ENCODE measurements at regions not wholly inside any gene's neighbourhood (a gene's known extent, or its start where the extent isn't known, plus 50 kb on each side); places are given as distances from the start of the nearest gene placed in this dataset.

GRCh38 chr5:96149546-96149945 is 187.9 kb upstream of the ELL2 start:
- no peak overlapping the region for H3K27ac ChIP-seq (ENCODE audit: low read depth, low read length)
- RAD21 ChIA-PET (ENCODE audit: low non-redundant PET in 1 of 2, low total read pairs in 2 of 2, uncharacterized antibody in 2 of 2, unreplicated experiment in 2 of 2): no interaction called here
- TF ChIP-seq EZH2phosphoT487 (IDR thresholded peaks at IDR 0.05; ENCODE audit: borderline replicate concordance) (no peak), CTCF (IDR thresholded peaks at IDR 0.05 in 2 of 3, conservative IDR thresholded peaks at IDR 0.05 in 1 of 3; ENCODE audit: borderline replicate concordance in 1 of 3, insufficient read depth in 1 of 3, low read depth in 2 of 3, low read length in 2 of 3) (no peak), RAD21 (IDR thresholded peaks at IDR 0.05; ENCODE audit: low read depth) (no peak), EGR1 (IDR thresholded peaks at IDR 0.05; ENCODE audit: low read depth) (no peak), JUND (IDR thresholded peaks at IDR 0.05) (no peak), ZNF274 (IDR thresholded peaks at IDR 0.05; ENCODE audit: low read depth, low read length) (no peak), SIN3A (IDR thresholded peaks at IDR 0.05; ENCODE audit: low read depth) (no peak), POLR2AphosphoS5 (IDR thresholded peaks at IDR 0.05; ENCODE audit: low read depth, low read length) (no peak), CEBPB (IDR thresholded peaks at IDR 0.05; ENCODE audit: low read depth) (no peak), CBX3 (IDR thresholded peaks at IDR 0.05; ENCODE audit: low read depth) (no peak), TCF7L2 (IDR thresholded peaks at IDR 0.05; ENCODE audit: borderline replicate concordance, extremely low read depth, insufficient read depth, insufficient read length) (no peak), ZBTB33 (IDR thresholded peaks at IDR 0.05; ENCODE audit: extremely low read depth, insufficient replicate concordance, low read length) (no peak), SP1 (IDR thresholded peaks at IDR 0.05; ENCODE audit: low read depth) (no peak), ATF3 (IDR thresholded peaks at IDR 0.05) (no peak)
- TF ChIP-seq, protein P1, sequence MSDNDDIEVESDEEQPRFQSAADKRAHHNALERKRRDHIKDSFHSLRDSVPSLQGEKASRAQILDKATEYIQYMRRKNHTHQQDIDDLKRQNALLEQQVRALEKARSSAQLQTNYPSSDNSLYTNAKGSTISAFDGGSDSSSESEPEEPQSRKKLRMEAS (IDR thresholded peaks at IDR 0.05): no peak
- TF ChIP-seq, protein P2, sequence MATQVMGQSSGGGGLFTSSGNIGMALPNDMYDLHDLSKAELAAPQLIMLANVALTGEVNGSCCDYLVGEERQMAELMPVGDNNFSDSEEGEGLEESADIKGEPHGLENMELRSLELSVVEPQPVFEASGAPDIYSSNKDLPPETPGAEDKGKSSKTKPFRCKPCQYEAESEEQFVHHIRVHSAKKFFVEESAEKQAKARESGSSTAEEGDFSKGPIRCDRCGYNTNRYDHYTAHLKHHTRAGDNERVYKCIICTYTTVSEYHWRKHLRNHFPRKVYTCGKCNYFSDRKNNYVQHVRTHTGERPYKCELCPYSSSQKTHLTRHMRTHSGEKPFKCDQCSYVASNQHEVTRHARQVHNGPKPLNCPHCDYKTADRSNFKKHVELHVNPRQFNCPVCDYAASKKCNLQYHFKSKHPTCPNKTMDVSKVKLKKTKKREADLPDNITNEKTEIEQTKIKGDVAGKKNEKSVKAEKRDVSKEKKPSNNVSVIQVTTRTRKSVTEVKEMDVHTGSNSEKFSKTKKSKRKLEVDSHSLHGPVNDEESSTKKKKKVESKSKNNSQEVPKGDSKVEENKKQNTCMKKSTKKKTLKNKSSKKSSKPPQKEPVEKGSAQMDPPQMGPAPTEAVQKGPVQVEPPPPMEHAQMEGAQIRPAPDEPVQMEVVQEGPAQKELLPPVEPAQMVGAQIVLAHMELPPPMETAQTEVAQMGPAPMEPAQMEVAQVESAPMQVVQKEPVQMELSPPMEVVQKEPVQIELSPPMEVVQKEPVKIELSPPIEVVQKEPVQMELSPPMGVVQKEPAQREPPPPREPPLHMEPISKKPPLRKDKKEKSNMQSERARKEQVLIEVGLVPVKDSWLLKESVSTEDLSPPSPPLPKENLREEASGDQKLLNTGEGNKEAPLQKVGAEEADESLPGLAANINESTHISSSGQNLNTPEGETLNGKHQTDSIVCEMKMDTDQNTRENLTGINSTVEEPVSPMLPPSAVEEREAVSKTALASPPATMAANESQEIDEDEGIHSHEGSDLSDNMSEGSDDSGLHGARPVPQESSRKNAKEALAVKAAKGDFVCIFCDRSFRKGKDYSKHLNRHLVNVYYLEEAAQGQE (IDR thresholded peaks at IDR 0.05; ENCODE audit: low read depth): no peak
- H2AFZ ChIP-seq (ENCODE audit: low read depth, low read length, poor library complexity, severe bottlenecking): no peak overlapping the region
- H3K4me1 ChIP-seq (ENCODE audit: control insufficient read depth in 1 of 2, insufficient read depth in 2 of 2, low read length in 2 of 2): peaks cover 0 to 4% of the 10 kb centered on the region in 2 experiments; a peak in 1 of 4 replicates
- H3K27me3 ChIP-seq (ENCODE audit: insufficient read depth, low read length): no peaks in the 10 kb centered on the region
- no peak overlapping the region for H3K4me2 ChIP-seq (ENCODE audit: low read length)
- ATAC-seq (no peak), DNase-seq (ENCODE audit: low read depth, low spot score) (no peak)
- POLR2A ChIA-PET: no interaction called here
- no peak overlapping the region for H3K4me3 ChIP-seq (replicated peaks in 1 of 2; ENCODE audit: low read depth in 1 of 2, low read length in 2 of 2)
- no TSS peak for BruUV-seq (replicated peaks)
- intact Hi-C loops (cut with micrococcal nuclease): no loop called here
- H4K20me1 ChIP-seq (ENCODE audit: insufficient read depth): no peaks in the 10 kb centered on the region
- no peaks in the 10 kb centered on the region for H3K9me2 ChIP-seq (ENCODE audit: insufficient read depth)
- H3K79me2 ChIP-seq (ENCODE audit: insufficient read depth, low read length): no peaks in the 10 kb centered on the region
- no peaks in the 10 kb centered on the region for H3K9me3 ChIP-seq (ENCODE audit: control insufficient read depth in 1 of 2, insufficient read depth in 1 of 2, low read depth in 1 of 2, low read length in 2 of 2)
- CTCF ChIA-PET: no interaction called here
- H3K36me3 ChIP-seq (ENCODE audit: control insufficient read depth in 1 of 2, insufficient read depth in 2 of 2, low read length in 2 of 2): no peaks in the 10 kb centered on the region
- no peak overlapping the region for H3K9ac ChIP-seq (ENCODE audit: low read length)

All from HCT116 (cell line).